SK-N-SH (cell line): ENCODE measurements at regions not wholly inside any gene's neighbourhood (a gene's known extent, or its start where the extent isn't known, plus 50 kb on each side); places are given as distances from the start of the nearest gene placed in this dataset.

ENCODE experiments used
- CTCF ChIP-seq: fragments of 200-600 bp; sonication (generic); IDR thresholded peaks from 2 replicates; pipeline ENCODE4 v1.6.1; 2017; ENCODE audit warnings: antibody characterized with exemption, mild to moderate bottlenecking, moderate library complexity
- GABPA ChIP-seq: IDR thresholded peaks from 2 replicates; pipeline ENCODE4 v1.4.0; 2012; ENCODE audit warnings: low read depth, mild to moderate bottlenecking
- JUND ChIP-seq: IDR thresholded peaks from 2 replicates; pipeline ENCODE4 v1.4.0; 2012
- MAX ChIP-seq: IDR thresholded peaks from 2 replicates; pipeline ENCODE4 v1.4.0; 2012; ENCODE audit warnings: low read depth
- RAD21 ChIP-seq: IDR thresholded peaks from 2 replicates; pipeline ENCODE4 v1.6.1; 2012; ENCODE audit warnings: mild to moderate bottlenecking, low read length
- REST ChIP-seq: IDR thresholded peaks from 2 replicates; pipeline ENCODE4 v1.6.1; 2012; ENCODE audit warnings: mild to moderate bottlenecking, low read depth, low read length, moderate library complexity
- SMC3 ChIP-seq: IDR thresholded peaks from 2 replicates; pipeline ENCODE4 v1.6.1; 2012; ENCODE audit warnings: low read depth, low read length, improper control_type of control experiment
- TEAD4 ChIP-seq: IDR thresholded peaks from 2 replicates; pipeline ENCODE4 v1.4.0; 2012; ENCODE audit warnings: mild to moderate bottlenecking, borderline replicate concordance; ENCODE audit not compliant: insufficient read depth
- YY1 ChIP-seq: IDR thresholded peaks from 2 replicates; pipeline ENCODE4 v1.4.0; 2012; ENCODE audit warnings: low read depth, mild to moderate bottlenecking

- TF ChIP-seq CTCF (no peak), REST (no peak), YY1 (no peak), MAX (no peak), SMC3 (no peak), JUND (no peak), TEAD4 (no peak), RAD21 (no peak), GABPA (no peak)
Observed at GRCh38 chr18:10370716-10371115, 83.7 kb upstream of the APCDD1 start.
